SK-N-SH (cell line): ENCODE measurements at regions not wholly inside any gene's neighbourhood (a gene's known extent, or its start where the extent isn't known, plus 50 kb on each side); places are given as distances from the start of the nearest gene placed in this dataset.

Experiments used
- CTCF ChIP-seq: fragments of 200-600 bp; sonication (generic); IDR thresholded peaks from 2 replicates; pipeline ENCODE4 v1.6.1; 2017; ENCODE audit warnings: antibody characterized with exemption, mild to moderate bottlenecking, moderate library complexity
- EP300 ChIP-seq, 2 experiments: IDR thresholded peaks; 2 replicates each; pipeline versions ENCODE4 v1.4.0 to v1.6.1; 2012; ENCODE audit warnings: borderline replicate concordance in 1 of 2, low read depth in 1 of 2, low read length in 1 of 2
- RFX5 ChIP-seq: IDR thresholded peaks from 2 replicates; pipeline ENCODE4 v1.6.1; 2012; ENCODE audit warnings: mild to moderate bottlenecking, improper control_type of control experiment, low read length

- no peak for TF ChIP-seq EP300 (IDR thresholded peaks at IDR 0.05; ENCODE audit: borderline replicate concordance in 1 of 2, low read depth in 1 of 2, low read length in 1 of 2)
- TF ChIP-seq RFX5: no peak
- no peak for TF ChIP-seq CTCF
Measured at GRCh38 chr11:79950172-79950571, 509.3 kb upstream of the TENM4 start.
